ENCODE measurements at regions not wholly inside any gene's neighbourhood (a gene's known extent, or its start where the extent isn't known, plus 50 kb on each side); places are given as distances from the start of the nearest gene placed in this dataset.

- ATAC-seq (ENCODE audit: low read depth in 2 of 2): no peak
- H3K27ac Mint-ChIP-seq: no peak overlapping the region
- peaks cover 2 to 14% (median 8%) of the 10 kb centered on the region in 7 donors for H3K9me3 Mint-ChIP-seq
- H3K27me3 Mint-ChIP-seq: no peaks in the 10 kb centered on the region
- no peak overlapping the region for H3K4me3 Mint-ChIP-seq
- H3K36me3 Mint-ChIP-seq: no peaks in the 10 kb centered on the region
- no peak for DNase-seq
- no peaks in the 10 kb centered on the region for H3K4me1 Mint-ChIP-seq
These were observed 1087.7 kb upstream of the ARRDC3 start for GRCh38 chr5:92470770-92471169.

GRCh38 chr5:92468295-92468694 is 1085.2 kb upstream of the ARRDC3 start:
- H3K9me3 Mint-ChIP-seq: peaks cover 0 to 8% (median 4%) of the 10 kb centered on the region in 7 donors
- no peaks in the 10 kb centered on the region for H3K4me1 Mint-ChIP-seq
- H3K4me3 Mint-ChIP-seq: no peak overlapping the region
- no peak for DNase-seq
- no peak for ATAC-seq (ENCODE audit: low read depth in 2 of 2)
- no peak overlapping the region for H3K27ac Mint-ChIP-seq
- no peaks in the 10 kb centered on the region for H3K36me3 Mint-ChIP-seq
- H3K27me3 Mint-ChIP-seq: no peaks in the 10 kb centered on the region

- Mint-ChIP-seq H3K4me1 (no peaks in the 10 kb centered on the region), H3K4me3 (no peak overlapping the region), H3K27ac (no peak overlapping the region), H3K36me3 (no peaks in the 10 kb centered on the region), H3K27me3 (no peaks in the 10 kb centered on the region), H3K9me3 (peaks cover 0 to 4% (median 0%) of the 10 kb centered on the region in 7 donors)
- ATAC-seq (ENCODE audit: low read depth in 2 of 2): no peak
- DNase-seq: no peak
These were observed 1084.6 kb upstream of the ARRDC3 start for GRCh38 chr5:92467695-92468094.

DNA sequence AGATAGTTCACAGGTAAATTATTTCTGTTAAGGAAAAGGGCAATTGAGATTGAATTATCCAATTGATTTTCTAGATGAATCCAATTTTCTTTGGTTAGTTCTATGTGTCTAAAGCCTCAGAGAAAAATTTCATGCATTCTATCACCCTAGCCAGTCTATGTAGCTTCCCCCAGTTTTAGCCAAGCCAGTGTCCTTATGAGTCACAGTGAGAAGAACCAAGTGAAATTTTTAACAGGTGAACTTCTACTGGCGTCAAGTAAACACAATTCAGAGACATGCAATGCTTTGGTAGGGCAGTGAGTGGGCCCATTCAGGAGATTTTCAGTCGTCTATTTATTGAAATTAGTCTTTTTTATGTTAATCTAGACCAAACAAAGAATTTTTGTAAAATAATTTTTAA is 1077.4 kb upstream of the ARRDC3 start:
- Mint-ChIP-seq H3K27me3 (no peaks in the 10 kb centered on the region), H3K36me3 (no peaks in the 10 kb centered on the region), H3K9me3 (peaks cover 0 to 4% (median 0%) of the 10 kb centered on the region in 7 donors), H3K27ac (no peak overlapping the region), H3K4me3 (no peak overlapping the region), H3K4me1 (no peaks in the 10 kb centered on the region)
- ATAC-seq (ENCODE audit: low read depth in 2 of 2) (no peak), DNase-seq (no peak)

- Mint-ChIP-seq H3K36me3 (no peaks in the 10 kb centered on the region), H3K4me3 (no peak overlapping the region), H3K27ac (no peak overlapping the region), H3K27me3 (no peaks in the 10 kb centered on the region), H3K4me1 (no peaks in the 10 kb centered on the region), H3K9me3 (peaks cover 0 to 4% (median 0%) of the 10 kb centered on the region in 7 donors)
- DNase-seq (no peak), ATAC-seq (ENCODE audit: low read depth in 2 of 2) (no peak)
These were observed 1076.5 kb upstream of the ARRDC3 start for GRCh38 chr5:92459654-92460053.

GRCh38 chr5:92455011-92455410 is 1071.9 kb upstream of the ARRDC3 start:
- ATAC-seq (ENCODE audit: low read depth in 2 of 2) (no peak), DNase-seq (no peak)
- Mint-ChIP-seq H3K4me3 (no peak overlapping the region), H3K4me1 (no peaks in the 10 kb centered on the region), H3K36me3 (no peaks in the 10 kb centered on the region), H3K9me3 (peaks cover 0 to 4% (median 0%) of the 10 kb centered on the region in 7 donors), H3K27me3 (no peaks in the 10 kb centered on the region), H3K27ac (no peak overlapping the region)

GRCh38 chr5:92444888-92445287 is 1061.8 kb upstream of the ARRDC3 start:
- ATAC-seq (ENCODE audit: low read depth in 2 of 2) (no peak), DNase-seq (no peak)
- no peaks in the 10 kb centered on the region for H3K36me3 Mint-ChIP-seq
- no peak overlapping the region for H3K4me3 Mint-ChIP-seq
- no peaks in the 10 kb centered on the region for H3K4me1 Mint-ChIP-seq
- H3K27ac Mint-ChIP-seq: no peak overlapping the region
- H3K9me3 Mint-ChIP-seq: peaks cover 0 to 7% (median 3%) of the 10 kb centered on the region in 7 donors
- H3K27me3 Mint-ChIP-seq: no peaks in the 10 kb centered on the region

- Mint-ChIP-seq H3K36me3 (no peaks in the 10 kb centered on the region), H3K9me3 (peaks cover 6 to 16% (median 12%) of the 10 kb centered on the region in 7 donors), H3K4me1 (no peaks in the 10 kb centered on the region), H3K27me3 (no peaks in the 10 kb centered on the region), H3K4me3 (no peak overlapping the region), H3K27ac (no peak overlapping the region)
- no peak for ATAC-seq (ENCODE audit: low read depth in 2 of 2)
- DNase-seq: no peak
These were observed 1052.7 kb upstream of the ARRDC3 start for GRCh38 chr5:92435781-92436180.

DNA sequence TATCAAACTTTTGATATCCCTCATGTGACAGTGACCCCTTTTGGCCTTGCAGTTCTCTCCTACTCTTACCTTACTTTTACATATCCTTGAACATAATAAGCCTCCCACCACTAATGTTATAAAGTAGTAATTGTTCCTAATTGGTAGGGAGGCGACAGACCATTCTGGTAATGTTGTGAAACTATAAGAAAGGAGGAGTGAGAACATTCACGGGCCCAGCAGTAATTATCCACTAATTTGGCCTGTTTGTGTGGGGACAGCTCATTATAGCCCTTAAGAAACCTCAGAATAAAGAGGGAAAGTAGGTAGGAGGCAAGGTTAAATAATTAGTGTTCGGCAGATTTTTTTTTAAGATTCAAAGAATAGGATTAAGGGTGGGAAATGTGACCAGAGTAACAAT is 1046.5 kb upstream of the ARRDC3 start:
- no peak for DNase-seq
- Mint-ChIP-seq H3K36me3 (no peaks in the 10 kb centered on the region), H3K4me1 (no peaks in the 10 kb centered on the region), H3K9me3 (peaks cover 0 to 11% (median 3%) of the 10 kb centered on the region in 7 donors), H3K27me3 (no peaks in the 10 kb centered on the region), H3K4me3 (no peak overlapping the region), H3K27ac (no peak overlapping the region)
- ATAC-seq (ENCODE audit: low read depth in 2 of 2): no peak

DNA sequence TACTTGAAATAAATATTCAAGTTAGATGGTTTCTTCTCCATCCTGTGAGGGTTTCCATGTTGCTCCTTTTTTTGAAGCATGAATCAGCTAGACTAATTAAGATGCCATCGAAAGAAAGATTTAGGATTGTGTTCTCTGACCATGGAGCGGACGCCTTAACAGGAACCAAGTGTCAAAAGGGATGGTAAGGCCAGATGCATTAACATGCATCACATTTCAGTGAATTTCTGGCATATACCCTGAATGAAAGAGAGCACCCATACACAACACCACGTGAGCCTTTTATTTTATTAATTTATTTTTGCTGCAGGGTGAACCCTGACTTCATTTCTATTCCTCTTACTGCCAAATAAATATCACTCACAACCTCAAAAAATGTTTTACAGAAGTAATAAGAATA is 1045.3 kb upstream of the ARRDC3 start:
- no peak overlapping the region for H3K27ac Mint-ChIP-seq
- no peaks in the 10 kb centered on the region for H3K4me1 Mint-ChIP-seq
- no peak for ATAC-seq (ENCODE audit: low read depth in 2 of 2)
- no peak overlapping the region for H3K4me3 Mint-ChIP-seq
- H3K36me3 Mint-ChIP-seq: no peaks in the 10 kb centered on the region
- no peak for DNase-seq
- H3K9me3 Mint-ChIP-seq: peaks cover 0 to 14% (median 3%) of the 10 kb centered on the region in 7 donors
- no peaks in the 10 kb centered on the region for H3K27me3 Mint-ChIP-seq

GRCh38 chr5:92424785-92425426 is 1041.8 kb upstream of the ARRDC3 start:
- Mint-ChIP-seq H3K4me3 (no peak overlapping the region), H3K27me3 (no peaks in the 10 kb centered on the region), H3K4me1 (no peaks in the 10 kb centered on the region), H3K9me3 (peaks cover 4 to 26% (median 10%) of the 10 kb centered on the region in 7 donors), H3K27ac (no peak overlapping the region), H3K36me3 (no peaks in the 10 kb centered on the region)
- DNase-seq: no peak
- no peak for ATAC-seq (ENCODE audit: low read depth in 2 of 2)

- Mint-ChIP-seq H3K27me3 (no peaks in the 10 kb centered on the region), H3K27ac (no peak overlapping the region), H3K4me1 (no peaks in the 10 kb centered on the region), H3K9me3 (peaks cover 4 to 27% (median 9%) of the 10 kb centered on the region in 7 donors), H3K36me3 (no peaks in the 10 kb centered on the region), H3K4me3 (no peak overlapping the region)
- ATAC-seq (ENCODE audit: low read depth in 2 of 2) (no peak), DNase-seq (no peak)
These were observed 1038.8 kb upstream of the ARRDC3 start for GRCh38 chr5:92421942-92422341.

GRCh38 chr5:92421196-92421595 is 1038.1 kb upstream of the ARRDC3 start:
- ATAC-seq (ENCODE audit: low read depth in 2 of 2): no peak
- H3K9me3 Mint-ChIP-seq: peaks cover 4 to 27% (median 9%) of the 10 kb centered on the region in 7 donors

GRCh38 chr5:92419261-92419660 is 1036.1 kb upstream of the ARRDC3 start:
- Mint-ChIP-seq H3K9me3 (peaks cover 4 to 33% (median 10%) of the 10 kb centered on the region in 7 donors), H3K4me3 (no peak overlapping the region), H3K4me1 (no peaks in the 10 kb centered on the region), H3K36me3 (no peaks in the 10 kb centered on the region), H3K27me3 (no peaks in the 10 kb centered on the region), H3K27ac (no peak overlapping the region)
- no peak for ATAC-seq (ENCODE audit: low read depth in 2 of 2)
- DNase-seq: no peak

More at GRCh38 chr5:92421196-92421595, 1038.1 kb upstream of the ARRDC3 start:
- Mint-ChIP-seq H3K27ac (no peak overlapping the region), H3K4me3 (no peak overlapping the region), H3K4me1 (no peaks in the 10 kb centered on the region), H3K27me3 (no peaks in the 10 kb centered on the region), H3K36me3 (no peaks in the 10 kb centered on the region)
- no peak for DNase-seq

GRCh38 chr5:92418341-92418740 is 1035.2 kb upstream of the ARRDC3 start:
- no peak for ATAC-seq (ENCODE audit: low read depth in 2 of 2)
- Mint-ChIP-seq H3K9me3 (peaks cover 3 to 31% (median 8%) of the 10 kb centered on the region in 7 donors), H3K27ac (no peak overlapping the region), H3K4me3 (no peak overlapping the region), H3K36me3 (no peaks in the 10 kb centered on the region), H3K27me3 (no peaks in the 10 kb centered on the region), H3K4me1 (no peaks in the 10 kb centered on the region)
- no peak for DNase-seq
